CD4-positive, alpha-beta T cell (primary cell): ENCODE measurements at regions not wholly inside any gene's neighbourhood (a gene's known extent, or its start where the extent isn't known, plus 50 kb on each side); places are given as distances from the start of the nearest gene placed in this dataset.

Experiments used
- ATAC-seq: fragments of 200-7000 bp; cut with Tn5 transposase; one replicate; pipeline ENCODE4 v1.10.0; 2022; ENCODE audit warnings: mild to moderate bottlenecking; ENCODE audit not compliant: poor library complexity
- CTCF ChIA-PET: fragments of 350-600 bp; sonication (Branson Sonifier 250); formaldehyde crosslinking; loops from one replicate; lab custom pipeline; 2021; ENCODE audit warnings: antibody characterized with exemption, inconsistent platforms; lab: Charles Lee
- POLR2A ChIA-PET: fragments of 350-600 bp; sonication (Branson Sonifier 250); formaldehyde crosslinking; loops from one replicate; lab custom pipeline; 2021; ENCODE audit warnings: antibody characterized with exemption, inconsistent platforms; lab: Charles Lee
- DNase-seq, 14 experiments: peaks; one replicate each; pipeline ENCODE4 v3.0.0-alpha.2; 2013 to 2020; ENCODE audit warnings: mixed read lengths in 2 of 14
- H3K27ac ChIP-seq, 2 donors: one replicate each; pipeline versions ENCODE4 v1.5.1 to v1.7.0; 2013; ENCODE audit warnings: low read length in 2 of 2, low read depth in 1 of 2, mild to moderate bottlenecking in 1 of 2
- H3K27me3 ChIP-seq, 2 experiments: 1 replicate in 1 of 2; 2 replicates in 1 of 2; pipeline versions ENCODE4 v1.6.1 to v1.7.0; 2013; ENCODE audit warnings: low read length in 2 of 2, control low read depth in 1 of 2, mild to moderate bottlenecking in 1 of 2, moderate library complexity in 1 of 2; ENCODE audit not compliant: insufficient read depth in 2 of 2, control insufficient read depth in 1 of 2
- H3K36me3 ChIP-seq: one replicate; pipeline ENCODE4 v1.6.1; 2013; ENCODE audit warnings: low read length, control low read depth; ENCODE audit not compliant: insufficient read depth
- H3K4me1 ChIP-seq: one replicate; pipeline ENCODE4 v1.6.1; 2013; ENCODE audit warnings: low read length, control low read depth; ENCODE audit not compliant: insufficient read depth
- H3K4me3 ChIP-seq: one replicate; pipeline ENCODE4 v1.5.1; 2013; ENCODE audit warnings: mild to moderate bottlenecking, low read length, moderate library complexity
- H3K9me3 ChIP-seq, 2 experiments: 1 replicate in 1 of 2; 2 replicates in 1 of 2; pipeline versions ENCODE4 v1.6.1 to v1.7.0; 2013; ENCODE audit warnings: low read length in 2 of 2, mild to moderate bottlenecking in 2 of 2, control low read depth in 1 of 2, moderate library complexity in 1 of 2; ENCODE audit not compliant: control insufficient read depth in 1 of 2, insufficient read depth in 1 of 2
- H3K27ac Mint-ChIP-seq: one replicate; pipeline ENCODE4 v1.8.0; 2020; ENCODE audit warnings: mixed read lengths
- H3K27me3 Mint-ChIP-seq: one replicate; pipeline ENCODE4 v1.8.0; 2021; ENCODE audit warnings: mixed read lengths
- H3K36me3 Mint-ChIP-seq: one replicate; pipeline ENCODE4 v1.8.0; 2021; ENCODE audit warnings: low read depth, mixed read lengths
- H3K4me1 Mint-ChIP-seq: one replicate; pipeline ENCODE4 v1.8.0; 2021; ENCODE audit warnings: low read depth, mixed read lengths
- H3K4me3 Mint-ChIP-seq: one replicate; pipeline ENCODE4 v1.8.0; 2020; ENCODE audit warnings: mild to moderate bottlenecking, mixed read lengths
- H3K9me3 Mint-ChIP-seq: one replicate; pipeline ENCODE4 v1.8.0; 2020; ENCODE audit warnings: mixed read lengths
- CTCF ChIP-seq: fragments of 200-600 bp; IDR thresholded peaks from one replicate; pipeline ENCODE4 v1.8.0; 2022; ENCODE audit warnings: antibody characterized with exemption, mild to moderate bottlenecking
- intact Hi-C, 2 experiments: fragments of 100-400 bp; cut with DNase I in 1 of 2; cut with micrococcal nuclease in 1 of 2; formaldehyde crosslinking; loops; one replicate each; pipeline versions ENCODE4 v1.15.1 to v1.9.0; 2023 to 2025; cut with DNase I, micrococcal nuclease

DNA sequence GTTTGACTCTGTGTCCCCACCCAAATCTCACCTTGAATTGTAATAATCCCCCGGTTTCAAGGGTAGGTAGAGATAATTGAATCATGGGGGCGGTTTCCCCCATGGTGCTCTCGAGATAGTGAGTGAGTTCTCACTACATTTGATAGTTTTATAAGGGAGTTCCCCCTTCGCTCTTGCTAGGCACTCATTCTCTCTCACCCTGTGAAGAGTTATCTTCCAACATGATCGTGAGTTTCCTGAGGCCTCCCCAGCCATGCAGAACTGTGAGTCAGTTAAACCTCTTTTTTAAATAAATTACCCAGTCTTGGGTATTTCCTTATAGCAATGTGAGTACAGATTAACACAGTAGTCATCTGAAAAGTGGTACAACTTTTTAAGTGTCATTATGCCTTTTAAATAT lies 913.5 kb upstream of the LRRN3 start:
- H3K27ac ChIP-seq, result no peak overlapping the region
- peaks cover 0 to 4% of the 10 kb centered on the region in 2 experiments for H3K9me3 ChIP-seq
- Mint-ChIP-seq H3K4me1 (no peaks in the 10 kb centered on the region), H3K36me3 (no peaks in the 10 kb centered on the region), H3K9me3 (no peaks in the 10 kb centered on the region), H3K27me3 (no peaks in the 10 kb centered on the region), H3K4me3 (no peak overlapping the region), H3K27ac (no peak overlapping the region)
- no peak for TF ChIP-seq CTCF
- no peaks in the 10 kb centered on the region for H3K4me1 ChIP-seq
- ChIA-PET CTCF (no interaction called here), POLR2A (no interaction called here)
- DNase-seq (no peak), ATAC-seq (no peak)
- intact Hi-C loops, result no loop called here
- H3K27me3 ChIP-seq, result no peaks in the 10 kb centered on the region
- H3K36me3 ChIP-seq, result no peaks in the 10 kb centered on the region
- no peak overlapping the region for H3K4me3 ChIP-seq

DNA sequence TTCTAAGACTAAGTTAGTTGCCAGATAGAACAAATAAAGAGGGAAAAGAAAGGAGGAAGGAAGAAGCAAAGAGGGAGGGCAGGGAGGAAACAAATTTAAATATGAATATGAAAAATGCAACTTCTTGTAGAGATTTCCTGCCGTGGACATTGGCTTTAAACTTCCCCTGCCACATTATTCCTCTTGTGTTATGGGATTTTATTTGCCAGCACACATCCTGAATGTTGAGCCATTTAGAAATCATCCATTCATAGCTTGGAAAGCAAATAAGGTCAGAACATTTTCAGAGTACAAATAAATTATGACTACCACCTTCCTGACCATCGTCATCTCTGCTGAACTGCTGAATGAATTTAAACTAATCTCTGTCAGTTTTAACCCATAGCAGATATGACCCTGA lies 911.9 kb upstream of the LRRN3 start:
- Mint-ChIP-seq H3K27ac (no peak overlapping the region), H3K9me3 (no peaks in the 10 kb centered on the region), H3K27me3 (no peaks in the 10 kb centered on the region), H3K4me1 (no peaks in the 10 kb centered on the region), H3K36me3 (no peaks in the 10 kb centered on the region), H3K4me3 (no peak overlapping the region)
- POLR2A ChIA-PET, result no interaction called here
- DNase-seq (no peak), ATAC-seq (no peak)
- intact Hi-C loops, result no loop called here
- H3K4me1 ChIP-seq, result no peaks in the 10 kb centered on the region
- H3K9me3 ChIP-seq, result peaks cover 0 to 4% of the 10 kb centered on the region in 2 experiments
- no peaks in the 10 kb centered on the region for H3K27me3 ChIP-seq
- CTCF ChIA-PET, result no interaction called here
- H3K4me3 ChIP-seq, result no peak overlapping the region
- no peaks in the 10 kb centered on the region for H3K36me3 ChIP-seq
- no peak for TF ChIP-seq CTCF
- no peak overlapping the region for H3K27ac ChIP-seq

- ATAC-seq, result no peak
- no peak for DNase-seq
- Mint-ChIP-seq H3K27ac (no peak overlapping the region), H3K36me3 (no peaks in the 10 kb centered on the region), H3K4me1 (no peaks in the 10 kb centered on the region), H3K27me3 (no peaks in the 10 kb centered on the region), H3K9me3 (no peaks in the 10 kb centered on the region), H3K4me3 (no peak overlapping the region)
- no peak for TF ChIP-seq CTCF
- Histone ChIP-seq H3K4me3 (no peak overlapping the region), H3K4me1 (no peaks in the 10 kb centered on the region), H3K27me3 (no peaks in the 10 kb centered on the region), H3K36me3 (no peaks in the 10 kb centered on the region), H3K27ac (no peak overlapping the region), H3K9me3 (no peaks in the 10 kb centered on the region)
- intact Hi-C loops, result no loop called here
- ChIA-PET CTCF (no interaction called here), POLR2A (no interaction called here)
These were observed 909.2 kb upstream of the LRRN3 start for GRCh38 chr7:110181768-110182167.
